ENCODE measurements at regions not wholly inside any gene's neighbourhood (a gene's known extent, or its start where the extent isn't known, plus 50 kb on each side); places are given as distances from the start of the nearest gene placed in this dataset.
"Not testable (repeated sequence)": the region's sequence is repeated elsewhere in the genome, so short reads cannot be mapped to it uniquely, and the experiment has no call there.

DNA sequence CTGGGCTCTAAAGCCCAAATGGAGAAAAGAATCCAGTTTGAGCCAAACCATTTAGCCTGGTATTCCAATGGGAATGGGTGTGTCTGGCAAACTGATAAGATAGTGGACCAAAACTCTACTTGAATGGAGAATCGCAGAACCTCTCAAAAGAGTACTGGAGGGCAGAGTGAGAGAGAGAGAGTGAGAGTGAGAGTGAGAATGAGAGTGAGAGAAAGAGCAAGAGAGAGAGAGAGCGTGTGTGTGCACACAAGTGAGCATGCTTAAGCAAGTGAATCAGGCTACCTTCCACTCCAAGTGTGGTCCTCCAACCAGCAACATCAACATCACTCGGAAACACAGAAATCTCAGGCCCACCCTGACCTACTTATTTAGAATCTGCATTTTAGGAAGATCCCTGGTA lies 58.8 kb downstream of the UQCRFS1 start:
- no peak for DNase-seq

- DNase-seq: no peak
Observed at GRCh38 chr19:29145756-29146155, 67.2 kb downstream of the UQCRFS1 start.

DNA sequence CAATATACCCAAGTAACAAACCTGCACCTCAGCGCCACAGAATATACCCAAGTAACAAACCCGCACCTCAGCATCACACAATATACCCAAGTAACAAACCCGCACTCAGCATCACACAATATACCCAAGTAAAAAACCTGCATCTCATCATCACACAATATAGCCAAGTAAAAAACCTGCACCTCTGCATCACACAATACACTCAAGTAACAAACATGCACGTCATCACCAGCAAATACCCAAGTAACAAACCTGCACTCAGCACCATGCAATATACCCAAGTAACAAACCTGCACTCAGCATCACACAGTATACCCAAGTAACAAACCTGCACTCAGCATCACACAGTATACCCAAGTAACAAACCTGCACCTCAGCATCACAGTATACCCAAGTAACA lies 69.8 kb downstream of the UQCRFS1 start:
- no peak for DNase-seq

- DNase-seq: no peak
Observed at GRCh38 chr19:29139227-29139626, 73.7 kb downstream of the UQCRFS1 start.

- DNase-seq: not testable (repeated sequence)
Observed at GRCh38 chr19:29138206-29138605, 74.7 kb downstream of the UQCRFS1 start.

GRCh38 chr19:29131456-29131855 lies 81.5 kb downstream of the UQCRFS1 start:
- DNase-seq: no peak

DNA sequence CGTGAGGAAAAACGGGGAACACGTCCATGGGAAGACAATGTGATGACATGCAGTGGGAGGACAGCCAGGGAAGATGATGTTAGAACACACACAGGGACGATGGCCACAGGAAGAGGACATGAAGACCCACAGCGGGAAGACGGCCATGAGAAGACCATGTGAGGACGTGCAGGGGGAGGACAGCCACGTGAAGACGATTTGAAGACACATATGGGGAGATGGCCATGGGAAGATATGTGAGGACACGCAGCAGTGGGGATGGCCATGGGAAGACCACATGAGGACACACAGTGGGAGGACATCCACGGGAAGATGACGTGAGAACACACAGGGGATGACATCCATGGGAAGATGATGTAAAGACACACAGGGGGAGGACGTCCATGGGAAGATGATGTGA lies 83.8 kb downstream of the UQCRFS1 start:
- DNase-seq: no peak

- DNase-seq: no peak
Observed at GRCh38 chr19:29128203-29128602, 84.7 kb downstream of the UQCRFS1 start.

DNA sequence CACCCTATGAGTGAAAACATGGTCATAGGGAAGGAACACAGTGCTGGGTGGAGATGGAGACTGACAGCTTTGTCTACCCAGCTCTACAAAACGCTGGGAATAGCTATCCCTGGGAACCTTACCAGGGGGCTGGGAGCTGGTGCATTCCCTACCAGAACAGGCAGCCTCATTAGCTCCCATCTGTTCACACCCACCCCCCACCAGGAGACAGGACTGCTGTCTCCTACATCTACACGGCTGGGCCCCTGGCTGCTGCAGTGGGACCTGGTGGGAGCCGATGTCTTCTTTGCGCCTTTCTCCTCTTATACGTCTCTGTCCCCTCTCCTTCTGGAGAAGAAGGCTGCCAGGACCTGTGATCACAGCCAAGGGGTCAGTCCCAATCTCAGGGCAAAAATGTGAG lies 90.8 kb downstream of the UQCRFS1 start:
- no peak for DNase-seq

- no peak for DNase-seq
Observed at GRCh38 chr19:29121684-29122083, 91.3 kb downstream of the UQCRFS1 start.

DNA sequence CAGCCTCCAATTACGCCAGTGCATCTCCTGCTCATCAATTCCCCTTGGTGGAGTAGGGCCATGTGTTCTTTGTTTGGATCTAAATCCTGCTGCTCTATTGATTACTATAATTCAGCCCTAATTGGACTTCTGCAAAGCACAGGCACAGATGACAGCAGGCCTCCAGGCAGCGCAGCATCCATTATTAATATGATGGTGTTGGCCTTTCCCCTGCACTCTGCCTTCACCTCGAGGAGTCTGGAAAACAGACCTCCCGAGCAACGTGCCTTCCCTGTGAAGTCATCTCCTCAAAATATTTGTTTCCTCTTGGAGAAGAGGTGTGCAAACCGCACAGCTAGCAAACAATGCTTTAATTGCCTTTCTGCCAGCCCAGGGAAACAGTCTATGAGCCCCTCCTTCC lies 92.5 kb downstream of the UQCRFS1 start:
- no peak for DNase-seq

GRCh38 chr19:29119590-29119989 lies 93.4 kb downstream of the UQCRFS1 start:
- no peak for DNase-seq

GRCh38 chr19:29118389-29118788 lies 94.6 kb downstream of the UQCRFS1 start:
- no peak for DNase-seq

- DNase-seq: no peak
Observed at GRCh38 chr19:29117926-29118325, 95.0 kb downstream of the UQCRFS1 start.

- DNase-seq: no peak
Observed at GRCh38 chr19:29115181-29115580, 97.8 kb downstream of the UQCRFS1 start.

DNA sequence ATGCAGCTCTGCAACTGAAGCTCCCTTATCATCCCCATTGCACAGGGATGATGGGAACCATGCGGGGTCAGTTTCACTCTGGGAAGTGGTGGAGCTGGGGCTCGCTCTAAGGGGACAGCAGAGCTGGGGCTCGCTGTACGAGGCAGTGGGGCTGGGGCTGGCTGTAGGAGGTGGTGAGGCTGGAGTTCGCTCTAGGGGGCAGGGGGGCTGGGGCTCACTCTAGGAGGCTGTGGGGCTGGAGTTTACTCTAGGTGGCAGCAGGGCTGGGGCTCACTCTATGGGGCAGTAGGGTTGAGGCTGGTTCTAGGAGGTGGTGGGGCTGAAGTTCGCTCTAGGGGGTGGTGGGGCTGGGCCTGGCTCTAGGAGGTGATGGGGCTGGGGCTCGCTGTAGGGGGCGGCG lies 99.1 kb downstream of the UQCRFS1 start:
- DNase-seq: no peak

GRCh38 chr19:29111576-29111975 lies 101.4 kb downstream of the UQCRFS1 start:
- DNase-seq: no peak

DNA sequence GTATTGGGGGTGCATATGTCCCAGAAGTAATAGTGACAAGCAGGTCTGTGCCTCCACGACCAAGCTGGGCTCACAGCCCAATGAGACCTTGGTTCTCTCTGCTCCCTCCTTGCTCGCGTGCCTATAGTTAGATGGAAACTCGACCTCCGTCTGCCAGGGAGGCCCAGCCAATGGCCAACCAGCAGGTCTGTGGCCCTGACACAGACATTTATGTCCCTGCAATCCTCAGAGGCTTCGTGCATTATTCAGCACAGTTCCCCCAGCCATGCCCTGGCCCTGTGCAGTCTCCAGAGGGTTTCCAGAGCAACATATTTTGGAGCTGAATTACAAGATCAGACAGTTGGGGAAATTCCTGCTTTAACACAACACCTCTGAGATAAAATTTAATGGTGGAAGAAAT lies 105.1 kb downstream of the UQCRFS1 start:
- DNase-seq: no peak

DNA sequence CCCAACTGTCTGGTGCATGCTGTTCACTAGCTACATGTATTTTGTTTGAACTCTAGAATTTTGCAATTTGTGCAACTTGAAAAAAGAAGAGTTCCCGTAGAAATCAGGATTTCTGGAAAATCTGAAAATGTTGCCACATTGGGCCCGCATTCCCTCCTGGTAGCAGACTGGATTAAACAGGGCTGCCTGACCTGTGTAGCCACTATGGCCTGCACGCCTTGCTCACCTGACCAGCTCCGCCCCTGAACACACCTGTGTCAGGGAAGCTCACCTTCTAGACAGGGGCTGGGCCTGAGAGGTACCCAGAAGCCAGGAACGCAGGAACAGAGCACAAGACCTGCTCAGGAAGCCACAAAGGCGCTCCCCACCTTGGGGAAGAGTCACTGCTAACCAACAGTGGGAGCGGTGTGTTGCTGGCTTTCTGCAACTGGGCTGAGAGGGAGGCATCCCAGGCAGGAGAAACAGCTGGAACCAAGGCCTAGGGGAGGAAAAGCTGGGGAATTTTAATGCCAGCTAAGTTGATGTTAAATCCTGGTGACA lies 106.5 kb downstream of the UQCRFS1 start:
- DNase-seq: no peak

DNA sequence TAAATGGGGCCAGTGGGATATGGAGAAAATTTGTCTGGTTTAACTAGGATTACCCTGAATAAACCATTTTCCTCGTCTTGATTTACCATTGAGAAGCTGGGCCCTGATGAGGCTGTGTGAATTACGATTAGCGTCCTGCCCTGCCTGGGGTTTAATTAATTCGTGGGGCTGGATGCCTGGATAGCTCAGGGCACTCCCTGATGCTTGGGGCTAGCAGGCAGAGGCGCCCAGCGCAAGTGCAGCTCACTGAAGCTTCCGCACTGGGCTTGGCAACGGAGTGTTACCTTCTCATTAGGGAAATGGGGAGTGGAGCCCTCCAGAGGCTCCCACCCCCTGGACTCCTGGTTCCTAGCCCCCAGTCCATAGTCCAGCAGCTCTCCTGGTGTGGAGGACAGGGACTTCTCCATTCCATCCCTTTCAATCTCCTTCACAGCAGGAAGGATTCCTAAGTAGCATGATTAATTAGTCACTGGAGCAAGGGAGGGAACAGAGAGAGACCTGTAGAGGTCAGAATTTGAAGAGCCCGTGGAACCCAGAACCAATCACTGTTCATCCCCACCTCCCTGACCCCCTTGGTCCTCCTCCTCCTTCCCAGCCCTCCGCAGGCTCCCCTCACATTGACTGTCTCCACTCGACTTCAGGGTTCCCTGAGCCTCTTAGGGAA lies 107.2 kb downstream of the UQCRFS1 start:
- DNase-seq: no peak

- no peak for DNase-seq
Observed at GRCh38 chr19:29104605-29105241, 108.2 kb downstream of the UQCRFS1 start.

- no peak for DNase-seq
Observed at GRCh38 chr19:29098863-29099481, 114.0 kb downstream of the UQCRFS1 start.

DNA sequence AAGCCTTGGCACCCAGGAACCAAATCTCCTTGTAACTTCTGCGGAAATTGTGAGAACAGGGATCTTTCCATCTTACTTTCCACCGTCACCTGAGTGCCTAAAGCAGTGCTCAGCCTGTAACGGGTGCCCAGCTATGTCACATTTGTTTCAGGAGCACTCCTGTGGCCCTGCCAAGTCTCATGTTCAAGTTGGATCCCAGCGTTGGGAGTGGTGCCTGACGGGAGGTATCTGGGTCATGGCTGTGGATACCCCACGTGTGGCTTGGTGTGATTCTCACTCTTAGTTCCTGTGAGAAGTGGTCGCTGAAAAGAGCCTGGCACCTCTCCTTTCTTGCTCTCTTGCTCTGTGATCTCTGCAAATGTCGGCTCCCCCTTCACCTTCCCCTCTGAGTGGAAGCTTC lies 114.9 kb downstream of the UQCRFS1 start:
- DNase-seq: no peak

- no peak for DNase-seq
Observed at GRCh38 chr19:29096896-29097295, 116.1 kb downstream of the UQCRFS1 start.
